GM21786 (cell line): ENCODE measurements at regions not wholly inside any gene's neighbourhood (a gene's known extent, or its start where the extent isn't known, plus 50 kb on each side); places are given as distances from the start of the nearest gene placed in this dataset.

Experiments used
- ATAC-seq: cut with Tn5 transposase; IDR thresholded peaks from one replicate; pipeline ENCODE4 v1.9.1; 2021; ENCODE audit not compliant: unreplicated experiment

GRCh38 chr12:40172879-40173278 lies 51.9 kb upstream of the LRRK2 start:
- no peak for ATAC-seq

- ATAC-seq: no peak
Observed at GRCh38 chr12:40171501-40171900, 53.3 kb upstream of the LRRK2 start.

- no peak for ATAC-seq
Observed at GRCh38 chr12:40171066-40171465, 53.7 kb upstream of the LRRK2 start.

- ATAC-seq: no peak
Observed at GRCh38 chr12:40170593-40170992, 54.2 kb upstream of the LRRK2 start.

- peak; percentile 96 for ATAC-seq
Observed at GRCh38 chr12:40168868-40169267, 55.9 kb upstream of the LRRK2 start.

- peak; percentile 19 for ATAC-seq
Observed at GRCh38 chr12:40168419-40168818, 56.4 kb upstream of the LRRK2 start.

- ATAC-seq: peak; percentile 57
Observed at GRCh38 chr12:40168001-40168400, 56.8 kb upstream of the LRRK2 start.

GRCh38 chr12:40165179-40165578 lies 59.3 kb upstream of the SLC2A13 start:
- no peak for ATAC-seq

- no peak for ATAC-seq
Observed at GRCh38 chr12:40164034-40164433, 58.2 kb upstream of the SLC2A13 start.

GRCh38 chr12:40162033-40162432 lies 56.2 kb upstream of the SLC2A13 start:
- ATAC-seq: no peak

GRCh38 chr12:40158592-40159111 lies 52.8 kb upstream of the SLC2A13 start:
- peak; percentile 75 for ATAC-seq

GRCh38 chr12:40157336-40157735 lies 51.5 kb upstream of the SLC2A13 start:
- ATAC-seq: no peak

- ATAC-seq: no peak
Observed at GRCh38 chr12:40156021-40156764, 50.3 kb upstream of the SLC2A13 start.
